Sigmoid colon (tissue), 4 donors: ENCODE measurements at regions not wholly inside any gene's neighbourhood (a gene's known extent, or its start where the extent isn't known, plus 50 kb on each side); places are given as distances from the start of the nearest gene placed in this dataset.

Source experiments
- CTCF ChIP-seq, 4 experiments: fragments of 450-650 bp in 3 of 4; fragments of 200-600 bp in 1 of 4; IDR thresholded peaks; one replicate each; pipeline ENCODE4 v1.5.1; 2016 to 2019; ENCODE audit warnings: antibody characterized with exemption in 4 of 4, mild to moderate bottlenecking in 3 of 4, moderate library complexity in 2 of 4
- EP300 ChIP-seq, 4 donors: sonication (generic); formaldehyde crosslinking; IDR thresholded peaks; one replicate each; pipeline ENCODE4 v1.6.1; 2017; ENCODE audit warnings: antibody characterized with exemption in 4 of 4
- POLR2A ChIP-seq, 2 donors: fragments of 450-650 bp; IDR thresholded peaks; one replicate each; pipeline ENCODE4 v1.6.1; 2016; ENCODE audit warnings: antibody characterized with exemption in 2 of 2, mild to moderate bottlenecking in 2 of 2, moderate library complexity in 2 of 2
- POLR2AphosphoS5 ChIP-seq, 4 donors: sonication (generic); formaldehyde crosslinking; IDR thresholded peaks; one replicate each; pipeline ENCODE4 v1.6.1; 2017; ENCODE audit warnings: antibody characterized with exemption in 4 of 4

- TF ChIP-seq EP300 (IDR thresholded peaks at IDR 0.05) (no peak), CTCF (IDR thresholded peaks at IDR 0.05) (no peak), POLR2AphosphoS5 (IDR thresholded peaks at IDR 0.05) (no peak), POLR2A (IDR thresholded peaks at IDR 0.05) (no peak)
Measured at GRCh38 chr3:20406611-20407011, 220.6 kb upstream of the SGO1 start.
